ENCODE measurements at regions not wholly inside any gene's neighbourhood (a gene's known extent, or its start where the extent isn't known, plus 50 kb on each side); places are given as distances from the start of the nearest gene placed in this dataset.

- no peaks in the 10 kb centered on the region for H3K36me3 ChIP-seq
- 86% methylated on average over 3 of the region's 3 CpGs for WGBS
- intact Hi-C loops (cut with DNase I), result no loop called here
- TF ChIP-seq POLR2AphosphoS5 (IDR thresholded peaks at IDR 0.05), result no peak
- TF ChIP-seq CTCF (IDR thresholded peaks at IDR 0.05), result no peak
- no peak for TF ChIP-seq POLR2A (IDR thresholded peaks at IDR 0.05)
- no peaks in the 10 kb centered on the region for H3K27me3 ChIP-seq (replicated peaks; ENCODE audit: insufficient read depth)
- no peak for DNase-seq (ENCODE audit: low spot score)
- no peaks in the 10 kb centered on the region for H3K9me3 ChIP-seq
- H3K27ac ChIP-seq, result no peak overlapping the region
- no peaks in the 10 kb centered on the region for H3K4me1 ChIP-seq (replicated peaks)
- H3K4me3 ChIP-seq, result no peak overlapping the region
Measured at GRCh38 chr5:21063146-21063545, 1075.1 kb upstream of the CDH18 start.

- Histone ChIP-seq H3K9me3 (no peaks in the 10 kb centered on the region), H3K36me3 (no peaks in the 10 kb centered on the region), H3K4me3 (no peak overlapping the region), H3K27ac (no peak overlapping the region), H3K27me3 (replicated peaks; ENCODE audit: insufficient read depth) (no peaks in the 10 kb centered on the region), H3K4me1 (replicated peaks) (no peaks in the 10 kb centered on the region)
- intact Hi-C loops (cut with DNase I), result no loop called here
- TF ChIP-seq POLR2A (IDR thresholded peaks at IDR 0.05) (no peak), POLR2AphosphoS5 (IDR thresholded peaks at IDR 0.05) (no peak), CTCF (IDR thresholded peaks at IDR 0.05) (no peak)
- WGBS, result 95% methylated on average over 5 of the region's 5 CpGs
- no peak for DNase-seq (ENCODE audit: low spot score)
Measured at GRCh38 chr5:21058289-21058688, 1070.3 kb upstream of the CDH18 start.

GRCh38 chr5:21051945-21052344 is 1063.9 kb upstream of the CDH18 start:
- no peak for DNase-seq (ENCODE audit: low spot score)
- Histone ChIP-seq H3K4me1 (replicated peaks) (no peaks in the 10 kb centered on the region), H3K27ac (no peak overlapping the region), H3K9me3 (no peaks in the 10 kb centered on the region), H3K4me3 (no peak overlapping the region), H3K27me3 (replicated peaks; ENCODE audit: insufficient read depth) (no peaks in the 10 kb centered on the region), H3K36me3 (no peaks in the 10 kb centered on the region)
- 100% methylated on average over 1 of the region's 1 CpG for WGBS
- TF ChIP-seq CTCF (IDR thresholded peaks at IDR 0.05) (no peak), POLR2A (IDR thresholded peaks at IDR 0.05) (no peak), POLR2AphosphoS5 (IDR thresholded peaks at IDR 0.05) (no peak)
- intact Hi-C loops (cut with DNase I), result no loop called here

GRCh38 chr5:21049901-21050300 is 1061.9 kb upstream of the CDH18 start:
- no peak overlapping the region for H3K27ac ChIP-seq
- no peaks in the 10 kb centered on the region for H3K4me1 ChIP-seq (replicated peaks)
- no peaks in the 10 kb centered on the region for H3K36me3 ChIP-seq
- intact Hi-C loops (cut with DNase I), result no loop called here
- TF ChIP-seq CTCF (IDR thresholded peaks at IDR 0.05), result no peak
- TF ChIP-seq POLR2AphosphoS5 (IDR thresholded peaks at IDR 0.05), result no peak
- TF ChIP-seq POLR2A (IDR thresholded peaks at IDR 0.05), result no peak
- no peaks in the 10 kb centered on the region for H3K9me3 ChIP-seq
- H3K27me3 ChIP-seq (replicated peaks; ENCODE audit: insufficient read depth), result no peaks in the 10 kb centered on the region
- no peak for DNase-seq (ENCODE audit: low spot score)
- H3K4me3 ChIP-seq, result no peak overlapping the region
- WGBS, result 49% methylated on average over 2 of the region's 2 CpGs

GRCh38 chr5:21030981-21031380 is 1043.0 kb upstream of the CDH18 start:
- 70% methylated on average over 4 of the region's 4 CpGs for WGBS

More at GRCh38 chr5:21030981-21031380, 1043.0 kb upstream of the CDH18 start:
- no peaks in the 10 kb centered on the region for H3K36me3 ChIP-seq
- H3K27ac ChIP-seq, result no peak overlapping the region
- no peak overlapping the region for H3K4me3 ChIP-seq
- intact Hi-C loops (cut with DNase I), result no loop called here
- TF ChIP-seq POLR2A (IDR thresholded peaks at IDR 0.05) (no peak), POLR2AphosphoS5 (IDR thresholded peaks at IDR 0.05) (no peak), CTCF (IDR thresholded peaks at IDR 0.05) (no peak)
- no peaks in the 10 kb centered on the region for H3K27me3 ChIP-seq (replicated peaks; ENCODE audit: insufficient read depth)
- no peaks in the 10 kb centered on the region for H3K9me3 ChIP-seq
- H3K4me1 ChIP-seq (replicated peaks), result no peaks in the 10 kb centered on the region
- no peak for DNase-seq (ENCODE audit: low spot score)
